ENCODE measurements at regions not wholly inside any gene's neighbourhood (a gene's known extent, or its start where the extent isn't known, plus 50 kb on each side); places are given as distances from the start of the nearest gene placed in this dataset.

GRCh38 chr9:16321461-16322119, 548.9 kb downstream of the BNC2 start:
- H3K36me3 Mint-ChIP-seq (ENCODE audit: low read depth) = no peaks in the 10 kb centered on the region
- H3K4me1 Mint-ChIP-seq (ENCODE audit: low read depth) = no peaks in the 10 kb centered on the region
- H3K9me3 Mint-ChIP-seq = no peaks in the 10 kb centered on the region
- H3K4me3 Mint-ChIP-seq = no peak overlapping the region
- no peaks in the 10 kb centered on the region for H3K27me3 Mint-ChIP-seq (ENCODE audit: low read depth)
- H3K27ac Mint-ChIP-seq = no peak overlapping the region
- DNase-seq (ENCODE audit: low spot score) = no peak

- Mint-ChIP-seq H3K9me3 (no peaks in the 10 kb centered on the region), H3K27ac (no peak overlapping the region), H3K4me3 (no peak overlapping the region), H3K4me1 (ENCODE audit: low read depth) (no peaks in the 10 kb centered on the region), H3K36me3 (ENCODE audit: low read depth) (no peaks in the 10 kb centered on the region), H3K27me3 (ENCODE audit: low read depth) (no peaks in the 10 kb centered on the region)
- DNase-seq (ENCODE audit: low spot score) = no peak
Measured at GRCh38 chr9:16322849-16323248, 547.6 kb downstream of the BNC2 start.

- Mint-ChIP-seq H3K27ac (no peak overlapping the region), H3K4me1 (ENCODE audit: low read depth) (no peaks in the 10 kb centered on the region), H3K36me3 (ENCODE audit: low read depth) (no peaks in the 10 kb centered on the region), H3K4me3 (no peak overlapping the region), H3K27me3 (ENCODE audit: low read depth) (no peaks in the 10 kb centered on the region), H3K9me3 (no peaks in the 10 kb centered on the region)
- no peak for DNase-seq (ENCODE audit: low spot score)
Measured at GRCh38 chr9:16325966-16326365, 544.5 kb downstream of the BNC2 start.

- H3K4me3 Mint-ChIP-seq = no peak overlapping the region
- H3K36me3 Mint-ChIP-seq (ENCODE audit: low read depth) = no peaks in the 10 kb centered on the region
- no peak overlapping the region for H3K27ac Mint-ChIP-seq
- DNase-seq (ENCODE audit: low spot score) = no peak
- H3K4me1 Mint-ChIP-seq (ENCODE audit: low read depth) = no peaks in the 10 kb centered on the region
- no peaks in the 10 kb centered on the region for H3K27me3 Mint-ChIP-seq (ENCODE audit: low read depth)
- no peaks in the 10 kb centered on the region for H3K9me3 Mint-ChIP-seq
Measured at GRCh38 chr9:16328349-16328748, 542.1 kb downstream of the BNC2 start.

GRCh38 chr9:16329671-16330113, 540.8 kb downstream of the BNC2 start:
- no peaks in the 10 kb centered on the region for H3K9me3 Mint-ChIP-seq
- H3K4me3 Mint-ChIP-seq = no peak overlapping the region
- no peaks in the 10 kb centered on the region for H3K36me3 Mint-ChIP-seq (ENCODE audit: low read depth)
- no peak overlapping the region for H3K27ac Mint-ChIP-seq
- no peaks in the 10 kb centered on the region for H3K4me1 Mint-ChIP-seq (ENCODE audit: low read depth)
- no peak for DNase-seq (ENCODE audit: low spot score)
- H3K27me3 Mint-ChIP-seq (ENCODE audit: low read depth) = no peaks in the 10 kb centered on the region

GRCh38 chr9:16331031-16331430, 539.4 kb downstream of the BNC2 start:
- no peaks in the 10 kb centered on the region for H3K4me1 Mint-ChIP-seq (ENCODE audit: low read depth)
- no peaks in the 10 kb centered on the region for H3K36me3 Mint-ChIP-seq (ENCODE audit: low read depth)
- H3K9me3 Mint-ChIP-seq = no peaks in the 10 kb centered on the region
- no peak for DNase-seq (ENCODE audit: low spot score)
- no peak overlapping the region for H3K4me3 Mint-ChIP-seq
- no peak overlapping the region for H3K27ac Mint-ChIP-seq
- no peaks in the 10 kb centered on the region for H3K27me3 Mint-ChIP-seq (ENCODE audit: low read depth)

GRCh38 chr9:16331527-16331926, 538.9 kb downstream of the BNC2 start:
- no peaks in the 10 kb centered on the region for H3K9me3 Mint-ChIP-seq
- no peaks in the 10 kb centered on the region for H3K27me3 Mint-ChIP-seq (ENCODE audit: low read depth)
- no peak overlapping the region for H3K4me3 Mint-ChIP-seq
- no peak for DNase-seq (ENCODE audit: low spot score)
- no peaks in the 10 kb centered on the region for H3K4me1 Mint-ChIP-seq (ENCODE audit: low read depth)
- H3K27ac Mint-ChIP-seq = no peak overlapping the region
- H3K36me3 Mint-ChIP-seq (ENCODE audit: low read depth) = no peaks in the 10 kb centered on the region

- Mint-ChIP-seq H3K27ac (no peak overlapping the region), H3K27me3 (ENCODE audit: low read depth) (no peaks in the 10 kb centered on the region), H3K4me1 (ENCODE audit: low read depth) (no peaks in the 10 kb centered on the region), H3K4me3 (no peak overlapping the region), H3K9me3 (peaks cover 3% of the 10 kb centered on the region), H3K36me3 (ENCODE audit: low read depth) (no peaks in the 10 kb centered on the region)
- no peak for DNase-seq (ENCODE audit: low spot score)
Measured at GRCh38 chr9:16333691-16334090, 536.8 kb downstream of the BNC2 start.

- H3K4me1 Mint-ChIP-seq (ENCODE audit: low read depth) = no peaks in the 10 kb centered on the region
- H3K4me3 Mint-ChIP-seq = no peak overlapping the region
- H3K27me3 Mint-ChIP-seq (ENCODE audit: low read depth) = no peaks in the 10 kb centered on the region
- H3K27ac Mint-ChIP-seq = no peak overlapping the region
- no peak for DNase-seq (ENCODE audit: low spot score)
- H3K36me3 Mint-ChIP-seq (ENCODE audit: low read depth) = no peaks in the 10 kb centered on the region
- H3K9me3 Mint-ChIP-seq = peaks cover 3% of the 10 kb centered on the region
Measured at GRCh38 chr9:16335788-16336580, 534.5 kb downstream of the BNC2 start.

GRCh38 chr9:16336833-16337232, 533.6 kb downstream of the BNC2 start:
- Mint-ChIP-seq H3K9me3 (peaks cover 3% of the 10 kb centered on the region), H3K27ac (no peak overlapping the region), H3K4me3 (no peak overlapping the region), H3K36me3 (ENCODE audit: low read depth) (no peaks in the 10 kb centered on the region), H3K4me1 (ENCODE audit: low read depth) (no peaks in the 10 kb centered on the region), H3K27me3 (ENCODE audit: low read depth) (no peaks in the 10 kb centered on the region)
- no peak for DNase-seq (ENCODE audit: low spot score)

GRCh38 chr9:16337322-16338029, 533.0 kb downstream of the BNC2 start:
- Mint-ChIP-seq H3K27me3 (ENCODE audit: low read depth) (no peaks in the 10 kb centered on the region), H3K4me1 (ENCODE audit: low read depth) (no peaks in the 10 kb centered on the region), H3K4me3 (no peak overlapping the region), H3K9me3 (peaks cover 3% of the 10 kb centered on the region), H3K36me3 (ENCODE audit: low read depth) (no peaks in the 10 kb centered on the region), H3K27ac (no peak overlapping the region)
- no peak for DNase-seq (ENCODE audit: low spot score)

- no peak for DNase-seq (ENCODE audit: low spot score)
- H3K4me3 Mint-ChIP-seq = no peak overlapping the region
Measured at GRCh38 chr9:16341177-16341576, 529.3 kb downstream of the BNC2 start.

GRCh38 chr9:16342246-16343020, 528.0 kb downstream of the BNC2 start:
- H3K27me3 Mint-ChIP-seq (ENCODE audit: low read depth) = no peaks in the 10 kb centered on the region
- no peaks in the 10 kb centered on the region for H3K36me3 Mint-ChIP-seq (ENCODE audit: low read depth)
- peaks cover 2% of the 10 kb centered on the region for H3K9me3 Mint-ChIP-seq
- no peak overlapping the region for H3K27ac Mint-ChIP-seq
- H3K4me1 Mint-ChIP-seq (ENCODE audit: low read depth) = no peaks in the 10 kb centered on the region
- DNase-seq (ENCODE audit: low spot score) = no peak
- no peak overlapping the region for H3K4me3 Mint-ChIP-seq

More at GRCh38 chr9:16341177-16341576, 529.3 kb downstream of the BNC2 start:
- Mint-ChIP-seq H3K27ac (no peak overlapping the region), H3K27me3 (ENCODE audit: low read depth) (no peaks in the 10 kb centered on the region), H3K36me3 (ENCODE audit: low read depth) (no peaks in the 10 kb centered on the region), H3K9me3 (peaks cover 3% of the 10 kb centered on the region), H3K4me1 (ENCODE audit: low read depth) (no peaks in the 10 kb centered on the region)

Measured in T-helper 2 cell treated with Interferon-gamma antibody and Interleukin-4, amounts not matched to agents 5 μg/mL and 100 μg/mL, for 36 hours (primary cell).